GM23338 (cell line): ENCODE measurements at regions not wholly inside any gene's neighbourhood (a gene's known extent, or its start where the extent isn't known, plus 50 kb on each side); places are given as distances from the start of the nearest gene placed in this dataset.

Source experiments
- ATAC-seq: fragments of 200-7000 bp; cut with Tn5 transposase; 3 replicates; pipeline ENCODE4 v1.9.1; 2020
- DNase-seq: peaks from one replicate; pipeline ENCODE4 v3.0.0-alpha.2; 2015; ENCODE audit warnings: low spot score
- H2AFZ ChIP-seq: fragments of 200-600 bp; sonication (generic); 2 replicates; pipeline ENCODE4 v1.8.0; 2016; ENCODE audit warnings: antibody characterized with exemption, mild to moderate bottlenecking, moderate library complexity
- H3F3A ChIP-seq: fragments of 200-600 bp; sonication (generic); replicated peaks from 2 replicates; pipeline ENCODE4 v1.8.0; 2017; ENCODE audit warnings: antibody characterized with exemption, mixed run types, low read depth
- H3K27ac ChIP-seq: fragments of 200-600 bp; sonication (generic); 2 replicates; pipeline ENCODE4 v1.6.1; 2016; ENCODE audit warnings: low read depth
- H3K27me3 ChIP-seq: fragments of 200-600 bp; sonication (generic); 2 replicates; pipeline ENCODE4 v1.8.0; 2016; ENCODE audit warnings: mild to moderate bottlenecking, mixed run types, moderate library complexity; ENCODE audit not compliant: insufficient read depth
- H3K36me3 ChIP-seq: fragments of 200-600 bp; sonication (generic); 2 replicates; pipeline ENCODE4 v1.8.0; 2016; ENCODE audit warnings: mild to moderate bottlenecking; ENCODE audit not compliant: insufficient read depth
- H3K4me1 ChIP-seq: fragments of 200-600 bp; sonication (generic); 2 replicates; pipeline ENCODE4 v1.8.0; 2016; ENCODE audit warnings: mild to moderate bottlenecking, moderate library complexity; ENCODE audit not compliant: insufficient read depth
- H3K4me2 ChIP-seq: fragments of 200-600 bp; sonication (generic); 2 replicates; pipeline ENCODE4 v1.7.1; 2017; ENCODE audit warnings: mixed run types
- H3K4me3 ChIP-seq: fragments of 200-600 bp; sonication (generic); 2 replicates; pipeline ENCODE4 v1.6.1; 2016; ENCODE audit warnings: mixed run types
- H3K79me2 ChIP-seq: fragments of 200-600 bp; sonication (generic); replicated peaks from 2 replicates; pipeline ENCODE4 v1.8.0; 2017; ENCODE audit warnings: mild to moderate bottlenecking; ENCODE audit not compliant: insufficient read depth
- H3K9me2 ChIP-seq: fragments of 200-600 bp; sonication (generic); 2 replicates; pipeline ENCODE4 v1.8.0; 2017; ENCODE audit not compliant: insufficient read depth
- H4K20me1 ChIP-seq: fragments of 200-600 bp; sonication (generic); replicated peaks from 2 replicates; pipeline ENCODE4 v1.8.0; 2017; ENCODE audit warnings: mild to moderate bottlenecking; ENCODE audit not compliant: insufficient read depth
- H3K27ac Mint-ChIP-seq: 2 replicates; pipeline ENCODE4 v1.8.0; 2020; ENCODE audit warnings: inconsistent platforms, mild to moderate bottlenecking, moderate library complexity, mixed read lengths
- H3K27me3 Mint-ChIP-seq: 3 replicates; pipeline ENCODE4 v1.8.0; 2022; ENCODE audit warnings: low read depth, mild to moderate bottlenecking, moderate library complexity, mixed read lengths, inconsistent platforms; ENCODE audit not compliant: insufficient read depth, poor library complexity
- H3K36me3 Mint-ChIP-seq: 3 replicates; pipeline ENCODE4 v1.8.0; 2021; ENCODE audit warnings: low read depth, mild to moderate bottlenecking, inconsistent platforms, moderate library complexity, mixed read lengths
- H3K4me1 Mint-ChIP-seq: 3 replicates; pipeline ENCODE4 v1.8.0; 2020; ENCODE audit warnings: mild to moderate bottlenecking, inconsistent platforms, mixed read lengths
- H3K4me3 Mint-ChIP-seq: 3 replicates; pipeline ENCODE4 v1.8.0; 2021; ENCODE audit warnings: moderate library complexity, mild to moderate bottlenecking, inconsistent platforms, mixed read lengths
- H3K9me3 Mint-ChIP-seq: 3 replicates; pipeline ENCODE4 v1.8.0; 2020; ENCODE audit warnings: moderate library complexity, mild to moderate bottlenecking, inconsistent platforms, mixed read lengths
- CREB1 ChIP-seq: fragments of 250-450 bp; sonication (Bioruptor Pico); IDR thresholded peaks from 2 replicates; pipeline ENCODE4 v1.5.0; 2020; ENCODE audit warnings: low read depth, mild to moderate bottlenecking, moderate library complexity
- CTCF ChIP-seq, 2 experiments: fragments of 200-600 bp in 1 of 2; sonication (generic) in 1 of 2; conservative IDR thresholded peaks; 2 replicates each; pipeline versions ENCODE4 v1.5.1 to v1.6.1; 2016 to 2017; ENCODE audit warnings: antibody characterized with exemption in 2 of 2, low read depth in 2 of 2, mild to moderate bottlenecking in 2 of 2, moderate library complexity in 1 of 2
- ETS1 ChIP-seq: IDR thresholded peaks from 2 replicates; pipeline ENCODE4 v1.6.1; 2016; ENCODE audit warnings: antibody characterized with exemption
- EZH2 ChIP-seq: fragments of 200-600 bp; sonication (generic); IDR thresholded peaks from one replicate; pipeline ENCODE4 v1.8.0; 2017; ENCODE audit warnings: antibody characterized with exemption, mild to moderate bottlenecking, low read depth; ENCODE audit not compliant: unreplicated experiment
- EZH2phosphoT487 ChIP-seq: fragments of 200-600 bp; sonication (generic); IDR thresholded peaks from one replicate; pipeline ENCODE4 v1.8.1; 2018; ENCODE audit warnings: antibody characterized with exemption; ENCODE audit not compliant: unreplicated experiment
- JUNB ChIP-seq: IDR thresholded peaks from one replicate; pipeline ENCODE4 v1.6.1; 2016; ENCODE audit warnings: antibody characterized with exemption; ENCODE audit not compliant: unreplicated experiment
- NANOG ChIP-seq: IDR thresholded peaks from 2 replicates; pipeline ENCODE4 v1.6.1; 2016; ENCODE audit warnings: antibody characterized with exemption, borderline replicate concordance
- POLR2AphosphoS5 ChIP-seq: IDR thresholded peaks from 2 replicates; pipeline ENCODE4 v1.6.1; 2016; ENCODE audit warnings: antibody characterized with exemption, low read depth
- REST ChIP-seq: IDR thresholded peaks from one replicate; pipeline ENCODE4 v1.6.1; 2018; ENCODE audit warnings: antibody characterized with exemption; ENCODE audit not compliant: unreplicated experiment
- STAT1 ChIP-seq: IDR thresholded peaks from one replicate; pipeline ENCODE4 v1.6.1; 2016; ENCODE audit warnings: antibody characterized with exemption; ENCODE audit not compliant: unreplicated experiment
- ZNF114 ChIP-seq: fragments of 250-450 bp; sonication (Bioruptor Pico); IDR thresholded peaks from 2 replicates; pipeline ENCODE4 v1.5.0; 2020; ENCODE audit warnings: mild to moderate bottlenecking, moderate library complexity
- ZNF331 ChIP-seq: fragments of 250-450 bp; sonication (Bioruptor Pico); IDR thresholded peaks from 2 replicates; pipeline ENCODE4 v1.5.0; 2020; ENCODE audit warnings: low read depth, mild to moderate bottlenecking, moderate library complexity

GRCh38 chr20:22941550-22941949, 93.6 kb upstream of the SSTR4 start (continued):
- TF ChIP-seq REST: no peak

GRCh38 chr20:22942742-22943141, 92.4 kb upstream of the SSTR4 start:
- Histone ChIP-seq H2AFZ (peak overlapping the region; percentile 80; the same call in 1 of the 2 replicates), H3F3A (no peaks in the 10 kb centered on the region), H3K4me3 (no peak overlapping the region), H3K27me3 (no peaks in the 10 kb centered on the region), H3K9me2 (0 out of 2 replicates have a peak, but pooled peaks cover 5% of the 10 kb centered on the region), H3K4me1 (no peaks in the 10 kb centered on the region), H3K79me2 (no peaks in the 10 kb centered on the region), H3K27ac (no peak overlapping the region), H3K36me3 (no peaks in the 10 kb centered on the region), H3K4me2 (no peak overlapping the region), H4K20me1 (no peaks in the 10 kb centered on the region)
- Mint-ChIP-seq H3K27ac (no peak overlapping the region), H3K4me1 (no peaks in the 10 kb centered on the region), H3K4me3 (no peak overlapping the region), H3K27me3 (peaks cover 7% of the 10 kb centered on the region), H3K36me3 (no peaks in the 10 kb centered on the region), H3K9me3 (no peaks in the 10 kb centered on the region)
- no peak for ATAC-seq
- no peak for DNase-seq
- TF ChIP-seq JUNB (no peak), EZH2 (no peak), CREB1 (no peak), EZH2phosphoT487 (no peak), STAT1 (no peak), ZNF114 (CRISPR knock-in tag) (no peak), CTCF (conservative IDR thresholded peaks at IDR 0.05; ENCODE audit: low read depth in 2 of 2) (no peak), ZNF331 (CRISPR knock-in tag) (no peak), POLR2AphosphoS5 (no peak), ETS1 (no peak), REST (no peak), NANOG (no peak)
